Kidney (tissue), 13 donors: ENCODE measurements at regions not wholly inside any gene's neighbourhood (a gene's known extent, or its start where the extent isn't known, plus 50 kb on each side); places are given as distances from the start of the nearest gene placed in this dataset.

Source experiments
- DNase-seq, 5 donors: peaks; one replicate each; pipeline ENCODE4 v3.0.0-alpha.2; 2013 to 2020
- FAIRE-seq: peaks from 2 replicates; lab custom pipeline; 2012; peaks lifted over from hg19 to GRCh38; lab: Jason Lieb, UNC
- H3K27ac ChIP-seq, 2 donors: one replicate each; pipeline ENCODE4 v1.7.0; 2013; ENCODE audit warnings: low read depth in 2 of 2, low read length in 2 of 2, inconsistent platforms in 1 of 2
- H3K27me3 ChIP-seq: one replicate; pipeline ENCODE4 v1.7.1; 2013; ENCODE audit warnings: low read length, inconsistent platforms; ENCODE audit not compliant: control insufficient read depth, insufficient read depth
- H3K36me3 ChIP-seq, 3 donors: one replicate each; pipeline versions ENCODE4 v1.7.0 to v1.7.1; 2013; ENCODE audit warnings: low read length in 3 of 3, control low read depth in 1 of 3, inconsistent platforms in 1 of 3; ENCODE audit not compliant: insufficient read depth in 3 of 3, control insufficient read depth in 2 of 3
- H3K4me1 ChIP-seq, 3 donors: one replicate each; pipeline versions ENCODE4 v1.7.0 to v1.7.1; 2013; ENCODE audit warnings: low read length in 3 of 3, inconsistent platforms in 1 of 3, low read depth in 1 of 3; ENCODE audit not compliant: control insufficient read depth in 2 of 3, insufficient read depth in 2 of 3
- H3K4me3 ChIP-seq, 3 donors: one replicate each; pipeline versions ENCODE4 v1.7.0 to v1.8.1; 2013; ENCODE audit warnings: low read length in 3 of 3, control low read depth in 1 of 3, inconsistent platforms in 1 of 3
- H3K9ac ChIP-seq, 3 donors: one replicate each; pipeline versions ENCODE4 v1.7.0 to v1.7.1; 2013; ENCODE audit warnings: low read length in 3 of 3, control low read depth in 1 of 3, inconsistent platforms in 1 of 3
- H3K9me3 ChIP-seq, 3 donors: one replicate each; pipeline versions ENCODE4 v1.7.0 to v1.7.1; 2013; ENCODE audit warnings: low read length in 3 of 3, control low read depth in 1 of 3, inconsistent platforms in 1 of 3; ENCODE audit not compliant: control insufficient read depth in 2 of 3, insufficient read depth in 1 of 3
- intact Hi-C: fragments of 100-400 bp; cut with DNase I; formaldehyde crosslinking; loops from one replicate; pipeline ENCODE4 v1.11.1; 2022
- TF ChIP-seq, protein P1 (sequence below): IDR thresholded peaks from 3 replicates; pipeline ENCODE4 v1.5.1; 2012; ENCODE audit warnings: mild to moderate bottlenecking, moderate library complexity, borderline replicate concordance; ENCODE audit not compliant: insufficient read depth; ENCODE audit errors: extremely low read depth
- donor health status: control.
- donor health status: control.
- donor health status: control.
- donor health status: control.
- donor health status: control.
- donor health status: DM: yes; HTN: yes; CAD: no.
- donor health status: Normal renal cell carcinoma (clear cell type).

GRCh38 chr17:15888436-15888835 lies 56.5 kb upstream of the ADORA2B start:
- DNase-seq (no peak), FAIRE-seq (no peak)
- intact Hi-C loops, result no loop called here
- H3K27ac ChIP-seq, result no peak overlapping the region
- no peak overlapping the region for H3K4me3 ChIP-seq
- no peaks in the 10 kb centered on the region for H3K36me3 ChIP-seq
- H3K9me3 ChIP-seq, result no peaks in the 10 kb centered on the region
- H3K4me1 ChIP-seq, result no peaks in the 10 kb centered on the region
- H3K9ac ChIP-seq, result no peak overlapping the region
- no peaks in the 10 kb centered on the region for H3K27me3 ChIP-seq
- TF ChIP-seq, protein P1, sequence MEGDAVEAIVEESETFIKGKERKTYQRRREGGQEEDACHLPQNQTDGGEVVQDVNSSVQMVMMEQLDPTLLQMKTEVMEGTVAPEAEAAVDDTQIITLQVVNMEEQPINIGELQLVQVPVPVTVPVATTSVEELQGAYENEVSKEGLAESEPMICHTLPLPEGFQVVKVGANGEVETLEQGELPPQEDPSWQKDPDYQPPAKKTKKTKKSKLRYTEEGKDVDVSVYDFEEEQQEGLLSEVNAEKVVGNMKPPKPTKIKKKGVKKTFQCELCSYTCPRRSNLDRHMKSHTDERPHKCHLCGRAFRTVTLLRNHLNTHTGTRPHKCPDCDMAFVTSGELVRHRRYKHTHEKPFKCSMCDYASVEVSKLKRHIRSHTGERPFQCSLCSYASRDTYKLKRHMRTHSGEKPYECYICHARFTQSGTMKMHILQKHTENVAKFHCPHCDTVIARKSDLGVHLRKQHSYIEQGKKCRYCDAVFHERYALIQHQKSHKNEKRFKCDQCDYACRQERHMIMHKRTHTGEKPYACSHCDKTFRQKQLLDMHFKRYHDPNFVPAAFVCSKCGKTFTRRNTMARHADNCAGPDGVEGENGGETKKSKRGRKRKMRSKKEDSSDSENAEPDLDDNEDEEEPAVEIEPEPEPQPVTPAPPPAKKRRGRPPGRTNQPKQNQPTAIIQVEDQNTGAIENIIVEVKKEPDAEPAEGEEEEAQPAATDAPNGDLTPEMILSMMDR, result no peak

DNA sequence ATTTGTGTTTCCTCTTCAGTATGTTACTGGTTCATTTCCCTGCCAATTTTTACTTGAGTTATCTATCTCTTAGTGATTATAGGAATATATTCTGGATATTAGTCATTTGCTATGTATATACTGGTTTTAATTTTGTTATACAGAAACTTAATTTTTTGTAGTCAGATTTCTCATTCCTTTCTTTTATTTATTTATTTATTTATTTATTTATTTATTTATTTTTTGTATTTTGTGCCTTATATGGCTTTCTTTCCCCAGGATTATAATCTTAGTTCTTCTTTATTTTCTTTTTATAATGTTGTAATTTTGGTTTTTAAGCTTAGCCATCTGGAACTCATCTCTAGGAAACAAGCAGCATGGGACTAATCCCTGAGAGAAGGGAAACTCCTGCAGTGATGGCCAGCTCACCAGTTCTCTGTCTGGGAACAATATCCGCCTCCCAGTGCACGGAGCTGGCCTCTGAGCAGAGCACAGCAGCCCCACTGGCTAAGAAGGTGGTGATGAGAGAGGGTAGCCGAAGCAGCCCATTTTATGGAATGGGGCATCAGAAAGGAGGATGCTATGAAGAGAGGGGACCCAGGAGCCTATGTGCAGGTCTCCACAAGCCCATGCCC lies 54.5 kb upstream of the ADORA2B start:
- FAIRE-seq, result peak; percentile 8
- TF ChIP-seq, protein P1, result no peak
- peaks cover 0 to 3% (median 0%) of the 10 kb centered on the region in 3 donors for H3K4me1 ChIP-seq
- no peaks in the 10 kb centered on the region for H3K27me3 ChIP-seq
- no peak overlapping the region for H3K27ac ChIP-seq
- intact Hi-C loops, result no loop called here
- no peaks in the 10 kb centered on the region for H3K36me3 ChIP-seq
- H3K9ac ChIP-seq, result no peak overlapping the region
- no peak for DNase-seq
- H3K4me3 ChIP-seq, result no peak overlapping the region
- no peaks in the 10 kb centered on the region for H3K9me3 ChIP-seq

DNA sequence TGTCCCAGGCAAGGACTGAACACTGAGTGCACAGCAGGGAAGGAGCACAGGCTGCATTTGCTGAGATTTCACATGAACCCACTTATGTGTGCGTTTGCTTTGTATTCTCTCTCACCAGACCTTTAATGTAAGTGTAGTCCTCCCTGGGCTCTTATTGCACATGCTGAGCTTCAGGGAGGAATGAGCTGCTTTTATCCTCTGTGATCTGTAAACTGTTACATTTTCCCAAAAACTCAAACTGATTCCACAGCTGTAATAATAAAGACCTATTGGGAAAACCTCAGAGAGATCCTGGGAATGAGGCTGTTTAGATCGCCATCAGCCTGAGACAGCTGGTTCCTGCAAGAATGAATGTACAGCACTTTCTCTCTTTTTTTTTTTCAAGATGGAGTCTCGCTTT lies 53.6 kb upstream of the ADORA2B start:
- TF ChIP-seq, protein P1, result no peak
- Histone ChIP-seq H3K4me3 (no peak overlapping the region), H3K9me3 (no peaks in the 10 kb centered on the region), H3K36me3 (no peaks in the 10 kb centered on the region), H3K4me1 (peaks cover 0 to 3% (median 0%) of the 10 kb centered on the region in 3 donors), H3K27me3 (no peaks in the 10 kb centered on the region), H3K9ac (no peak overlapping the region), H3K27ac (no peak overlapping the region)
- DNase-seq (peak in 1 of 5 donors; percentile 15), FAIRE-seq (no peak)
- intact Hi-C loops, result no loop called here

DNA sequence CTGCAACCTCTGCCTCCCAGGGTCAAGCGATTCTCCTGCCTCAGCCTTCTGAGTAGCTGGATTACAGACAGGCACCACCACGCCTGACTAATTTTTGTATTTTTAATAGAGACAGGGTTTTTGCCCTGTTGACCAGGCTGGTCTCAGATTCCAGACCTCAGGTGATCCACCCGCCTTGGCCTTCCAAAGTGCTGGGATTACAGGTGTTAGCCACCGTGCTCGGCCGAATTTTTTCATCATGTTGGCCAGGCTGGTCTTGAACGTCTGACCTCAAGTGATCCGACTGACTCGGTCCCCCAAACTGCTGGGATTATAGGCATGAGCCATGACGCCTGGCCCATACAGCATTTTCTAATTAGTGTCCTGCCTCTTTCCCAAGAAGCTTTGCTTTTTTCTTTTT lies 52.7 kb upstream of the ADORA2B start:
- intact Hi-C loops, result no loop called here
- Histone ChIP-seq H3K9ac (no peak overlapping the region), H3K27ac (no peak overlapping the region), H3K4me1 (peaks cover 0 to 3% (median 0%) of the 10 kb centered on the region in 3 donors), H3K27me3 (no peaks in the 10 kb centered on the region), H3K36me3 (no peaks in the 10 kb centered on the region), H3K9me3 (no peaks in the 10 kb centered on the region), H3K4me3 (no peak overlapping the region)
- TF ChIP-seq, protein P1, result no peak
- DNase-seq, result no peak
- no peak for FAIRE-seq
